ENCODE measurements at regions not wholly inside any gene's neighbourhood (a gene's known extent, or its start where the extent isn't known, plus 50 kb on each side); places are given as distances from the start of the nearest gene placed in this dataset.

DNA sequence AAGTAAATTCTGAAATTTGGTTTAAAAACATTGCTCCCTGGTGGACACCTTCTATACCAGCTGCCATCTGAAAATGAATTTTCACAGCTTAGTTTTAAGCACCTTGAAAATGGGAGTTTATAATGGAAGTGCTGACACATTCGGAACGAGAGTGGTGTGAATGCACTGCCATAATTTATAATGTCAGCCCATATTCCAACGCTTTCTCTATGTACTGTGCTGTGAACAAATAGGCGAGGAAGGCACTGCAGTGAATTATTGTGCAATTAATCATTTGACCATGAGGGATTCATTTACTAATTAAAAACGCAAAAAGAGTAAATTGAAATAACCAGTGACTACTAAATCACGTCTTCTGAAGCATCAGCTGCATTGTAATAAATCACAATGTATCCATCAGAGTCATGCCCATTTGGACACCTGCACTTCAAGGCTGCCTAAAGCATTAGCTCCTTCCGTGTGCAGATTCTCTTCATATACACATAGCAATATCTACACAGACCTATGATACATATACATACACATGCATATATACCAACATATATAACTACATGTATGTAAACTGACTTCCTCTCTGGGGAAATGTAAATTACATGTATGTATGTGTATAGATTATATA, 699.8 kb downstream of the GALR1 start:
- no peak for TF ChIP-seq TCF4 (CRISPR knock-in tag; IDR thresholded peaks at IDR 0.05; ENCODE audit: borderline replicate concordance)
- TF ChIP-seq ZNF70 (CRISPR knock-in tag; IDR thresholded peaks at IDR 0.05) = no peak
- TF ChIP-seq, protein P1, sequence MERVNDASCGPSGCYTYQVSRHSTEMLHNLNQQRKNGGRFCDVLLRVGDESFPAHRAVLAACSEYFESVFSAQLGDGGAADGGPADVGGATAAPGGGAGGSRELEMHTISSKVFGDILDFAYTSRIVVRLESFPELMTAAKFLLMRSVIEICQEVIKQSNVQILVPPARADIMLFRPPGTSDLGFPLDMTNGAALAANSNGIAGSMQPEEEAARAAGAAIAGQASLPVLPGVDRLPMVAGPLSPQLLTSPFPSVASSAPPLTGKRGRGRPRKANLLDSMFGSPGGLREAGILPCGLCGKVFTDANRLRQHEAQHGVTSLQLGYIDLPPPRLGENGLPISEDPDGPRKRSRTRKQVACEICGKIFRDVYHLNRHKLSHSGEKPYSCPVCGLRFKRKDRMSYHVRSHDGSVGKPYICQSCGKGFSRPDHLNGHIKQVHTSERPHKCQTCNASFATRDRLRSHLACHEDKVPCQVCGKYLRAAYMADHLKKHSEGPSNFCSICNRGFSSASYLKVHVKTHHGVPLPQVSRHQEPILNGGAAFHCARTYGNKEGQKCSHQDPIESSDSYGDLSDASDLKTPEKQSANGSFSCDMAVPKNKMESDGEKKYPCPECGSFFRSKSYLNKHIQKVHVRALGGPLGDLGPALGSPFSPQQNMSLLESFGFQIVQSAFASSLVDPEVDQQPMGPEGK (CRISPR knock-in tag; IDR thresholded peaks at IDR 0.05; ENCODE audit: borderline replicate concordance) = no peak
- no peak for TF ChIP-seq TOX (CRISPR knock-in tag; IDR thresholded peaks at IDR 0.05; ENCODE audit: borderline replicate concordance)
